Omental fat pad (tissue), 3 donors: ENCODE measurements at regions not wholly inside any gene's neighbourhood (a gene's known extent, or its start where the extent isn't known, plus 50 kb on each side); places are given as distances from the start of the nearest gene placed in this dataset.
A peak's percentile ranks its signal among the peaks of the same experiment; 100 is the strongest.

ENCODE experiments used
- ATAC-seq: fragments of 150-250 bp; one replicate; pipeline ENCODE4 v1.9.1; 2016; ENCODE audit warnings: mild to moderate bottlenecking, moderate library complexity; ENCODE audit not compliant: low FRiP score
- DNase-seq: peaks from one replicate; pipeline ENCODE4 v3.0.0-alpha.2; 2019; ENCODE audit warnings: low spot score
- CTCF ChIP-seq, 3 donors: fragments of 450-650 bp; IDR thresholded peaks; one replicate each; pipeline ENCODE4 v1.5.1; 2016 to 2017; ENCODE audit warnings: antibody characterized with exemption in 3 of 3, mild to moderate bottlenecking in 3 of 3, moderate library complexity in 2 of 3

- DNase-seq, result no peak
Measured at GRCh38 chr10:3526727-3527501, 258.1 kb downstream of the KLF6 start.

GRCh38 chr10:3525832-3526449 is 259.1 kb downstream of the KLF6 start:
- ATAC-seq, result peak; percentile 90
- no peak for DNase-seq
- no peak for TF ChIP-seq CTCF (IDR thresholded peaks at IDR 0.05)

More at GRCh38 chr10:3526727-3527501, 258.1 kb downstream of the KLF6 start:
- ATAC-seq, result peak; percentile 45
- TF ChIP-seq CTCF (IDR thresholded peaks at IDR 0.05), result no peak

- no peak for TF ChIP-seq CTCF (IDR thresholded peaks at IDR 0.05)
- no peak for DNase-seq
- no peak for ATAC-seq
Measured at GRCh38 chr10:3524086-3524960, 260.7 kb downstream of the KLF6 start.

GRCh38 chr10:3523309-3524050 is 261.5 kb downstream of the KLF6 start:
- ATAC-seq (no peak), DNase-seq (no peak)
- no peak for TF ChIP-seq CTCF (IDR thresholded peaks at IDR 0.05)

GRCh38 chr10:3516923-3517255 is 268.1 kb downstream of the KLF6 start:
- TF ChIP-seq CTCF (IDR thresholded peaks at IDR 0.05), result no peak
- ATAC-seq (no peak), DNase-seq (no peak)

GRCh38 chr10:3516234-3516922 is 268.6 kb downstream of the KLF6 start:
- DNase-seq (no peak), ATAC-seq (no peak)
- TF ChIP-seq CTCF (IDR thresholded peaks at IDR 0.05), result no peak
